Colonic mucosa (tissue), 4 donors: ENCODE measurements at regions not wholly inside any gene's neighbourhood (a gene's known extent, or its start where the extent isn't known, plus 50 kb on each side); places are given as distances from the start of the nearest gene placed in this dataset.
"Not testable (repeated sequence)": the region's sequence is repeated elsewhere in the genome, so short reads cannot be mapped to it uniquely, and the experiment has no call there.

Experiments used
- DNase-seq: peaks from one replicate; pipeline ENCODE4 v3.0.0-alpha.2; 2020
- H3K27ac ChIP-seq: fragments of 200-600 bp; one replicate; pipeline ENCODE4 v1.8.0; 2021
- H3K27me3 ChIP-seq: fragments of 200-600 bp; one replicate; pipeline ENCODE4 v1.8.0; 2021
- H3K36me3 ChIP-seq: fragments of 200-600 bp; one replicate; pipeline ENCODE4 v1.8.0; 2021
- H3K4me1 ChIP-seq: fragments of 200-600 bp; one replicate; pipeline ENCODE4 v1.8.0; 2021; ENCODE audit warnings: mild to moderate bottlenecking
- H3K4me3 ChIP-seq: fragments of 200-600 bp; one replicate; pipeline ENCODE4 v1.8.0; 2021
- H3K9ac ChIP-seq, 2 donors: one replicate each; pipeline ENCODE4 v1.7.0; 2013; ENCODE audit warnings: control low read depth in 2 of 2, low read depth in 2 of 2, low read length in 2 of 2
- H3K9me3 ChIP-seq: fragments of 200-600 bp; one replicate; pipeline ENCODE4 v1.8.0; 2021
- CTCF ChIP-seq: fragments of 200-600 bp; IDR thresholded peaks from one replicate; pipeline ENCODE4 v1.8.0; 2022; ENCODE audit warnings: antibody characterized with exemption, mild to moderate bottlenecking
- intact Hi-C: fragments of 100-400 bp; cut with DNase I; formaldehyde crosslinking; loops from one replicate; pipeline ENCODE4 v1.14.1; 2022
- donor health status: healthy.
- donor health status: DM: no; HTN: no; CAD: no.
- donor health status: DM: no; HTN: no; CAD: no.

DNA sequence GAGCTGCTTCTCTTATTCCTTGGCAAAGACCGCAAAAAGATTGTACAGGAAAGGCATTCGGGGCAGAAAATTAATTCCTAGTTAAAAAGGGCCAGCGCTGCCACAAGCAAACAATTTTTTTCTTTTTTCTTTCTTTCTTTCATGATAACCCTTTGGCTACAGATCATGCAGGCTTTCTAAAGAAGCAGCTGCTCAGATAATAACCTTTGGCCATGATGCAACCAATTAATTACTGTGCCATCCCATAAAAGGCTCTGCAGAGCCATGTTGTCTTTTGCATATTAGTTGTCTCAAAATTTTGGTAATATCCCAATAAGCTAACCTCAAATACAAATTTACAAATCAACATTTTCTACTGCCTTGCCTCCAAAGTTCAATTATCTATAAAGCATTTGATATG is 758.4 kb upstream of the SEMA6A start:
- intact Hi-C loops, result no loop called here
- Histone ChIP-seq H3K36me3 (no peaks in the 10 kb centered on the region), H3K4me3 (no peak overlapping the region), H3K9me3 (no peaks in the 10 kb centered on the region), H3K4me1 (no peaks in the 10 kb centered on the region), H3K27me3 (no peaks in the 10 kb centered on the region), H3K9ac (no peak overlapping the region), H3K27ac (no peak overlapping the region)
- DNase-seq, result no peak
- no peak for TF ChIP-seq CTCF

DNA sequence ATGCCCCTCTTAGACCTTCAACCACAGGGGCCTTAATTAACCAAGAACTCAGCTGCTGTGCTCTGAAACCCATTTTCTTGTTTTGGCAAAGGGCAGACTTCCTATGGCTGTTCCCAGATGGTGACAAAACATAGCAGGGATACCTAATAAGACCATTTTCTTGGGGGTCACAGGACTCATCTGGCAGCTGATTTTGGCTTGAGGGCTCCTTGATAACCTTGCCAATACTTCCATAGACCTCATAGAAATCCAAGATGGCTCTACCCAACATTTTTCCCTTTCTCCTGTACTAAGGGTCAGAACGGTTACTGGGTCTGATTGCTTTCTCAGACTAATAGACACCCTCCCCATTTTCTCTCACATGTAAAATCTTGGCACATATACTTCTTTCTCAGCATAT is 757.7 kb upstream of the SEMA6A start:
- intact Hi-C loops, result no loop called here
- Histone ChIP-seq H3K9ac (no peak overlapping the region), H3K4me3 (no peak overlapping the region), H3K4me1 (no peaks in the 10 kb centered on the region), H3K9me3 (no peaks in the 10 kb centered on the region), H3K27ac (no peak overlapping the region), H3K36me3 (no peaks in the 10 kb centered on the region), H3K27me3 (no peaks in the 10 kb centered on the region)
- TF ChIP-seq CTCF, result no peak
- DNase-seq, result no peak

GRCh38 chr5:117327511-117327910 is 752.9 kb upstream of the SEMA6A start:
- Histone ChIP-seq H3K27ac (no peak overlapping the region), H3K4me1 (no peaks in the 10 kb centered on the region), H3K9ac (no peak overlapping the region), H3K4me3 (no peak overlapping the region), H3K36me3 (no peaks in the 10 kb centered on the region), H3K9me3 (no peaks in the 10 kb centered on the region), H3K27me3 (no peaks in the 10 kb centered on the region)
- TF ChIP-seq CTCF, result no peak
- no peak for DNase-seq
- intact Hi-C loops, result no loop called here

GRCh38 chr5:117326997-117327396 is 752.4 kb upstream of the SEMA6A start:
- Histone ChIP-seq H3K27me3 (no peaks in the 10 kb centered on the region), H3K36me3 (no peaks in the 10 kb centered on the region), H3K9ac (no peak overlapping the region), H3K9me3 (no peaks in the 10 kb centered on the region), H3K4me3 (no peak overlapping the region), H3K4me1 (no peaks in the 10 kb centered on the region), H3K27ac (no peak overlapping the region)
- no peak for DNase-seq
- intact Hi-C loops, result no loop called here
- TF ChIP-seq CTCF, result no peak

DNA sequence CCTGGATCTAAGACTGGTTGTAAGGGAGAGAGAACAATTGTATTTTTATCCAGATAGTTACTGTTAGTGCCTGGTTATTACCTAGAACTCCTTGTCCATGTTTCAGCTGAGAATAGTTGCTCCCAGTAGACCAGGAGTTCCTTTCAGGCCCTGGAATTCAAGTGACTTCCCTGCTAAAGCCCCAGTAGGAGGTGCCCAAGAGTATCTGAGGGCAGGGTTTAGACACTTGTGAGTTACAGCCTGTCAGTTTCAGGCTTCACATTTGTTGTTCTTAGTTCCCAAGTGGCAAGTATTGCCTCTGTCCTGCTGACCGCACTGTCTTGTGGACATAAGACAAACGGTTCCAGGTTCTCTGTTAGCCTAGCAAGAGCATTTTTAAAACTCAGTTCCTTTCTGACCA is 743.9 kb upstream of the SEMA6A start:
- Histone ChIP-seq H3K4me1 (no peaks in the 10 kb centered on the region), H3K36me3 (no peaks in the 10 kb centered on the region), H3K4me3 (no peak overlapping the region), H3K9ac (no peak overlapping the region), H3K9me3 (no peaks in the 10 kb centered on the region), H3K27ac (no peak overlapping the region), H3K27me3 (no peaks in the 10 kb centered on the region)
- DNase-seq, result no peak
- intact Hi-C loops, result no loop called here
- no peak for TF ChIP-seq CTCF

GRCh38 chr5:117315170-117315569 is 740.5 kb upstream of the SEMA6A start:
- no peaks in the 10 kb centered on the region for H3K27me3 ChIP-seq
- no peak overlapping the region for H3K9ac ChIP-seq
- DNase-seq, result no peak
- no peaks in the 10 kb centered on the region for H3K36me3 ChIP-seq
- no peaks in the 10 kb centered on the region for H3K4me1 ChIP-seq
- TF ChIP-seq CTCF, result no peak
- H3K9me3 ChIP-seq, result no peaks in the 10 kb centered on the region
- intact Hi-C loops, result no loop called here
- no peak overlapping the region for H3K4me3 ChIP-seq
- no peak overlapping the region for H3K27ac ChIP-seq

GRCh38 chr5:117304512-117305107 is 730.0 kb upstream of the SEMA6A start:
- H3K4me1 ChIP-seq, H3K9me3 ChIP-seq, H3K27ac ChIP-seq, DNase-seq, H3K27me3 ChIP-seq, intact Hi-C loops, H3K36me3 ChIP-seq, H3K4me3 ChIP-seq, H3K9ac ChIP-seq: not testable (repeated sequence)
